OCI-LY1 (cell line): ENCODE measurements at regions not wholly inside any gene's neighbourhood (a gene's known extent, or its start where the extent isn't known, plus 50 kb on each side); places are given as distances from the start of the nearest gene placed in this dataset.

ENCODE experiments used
- H2AFZ ChIP-seq: fragments of 200-600 bp; sonication (generic), shearing (Covaris generic); 2 replicates; pipeline ENCODE4 v1.6.0; 2014; ENCODE audit warnings: antibody characterized with exemption, mild to moderate bottlenecking, low read length
- H3F3A ChIP-seq: fragments of 200-600 bp; sonication (generic), shearing (Covaris generic); 2 replicates; pipeline ENCODE4 v1.6.0; 2014; ENCODE audit warnings: mild to moderate bottlenecking, antibody characterized with exemption, low read length, moderate library complexity; ENCODE audit not compliant: insufficient read depth
- H3K27ac ChIP-seq: fragments of 200-600 bp; sonication (generic); 2 replicates; pipeline ENCODE4 v1.5.1; 2014; ENCODE audit warnings: low read length, mixed run types, mild to moderate bottlenecking, low read depth; ENCODE audit not compliant: poor library complexity, severe bottlenecking
- H3K27me3 ChIP-seq: fragments of 200-600 bp; sonication (generic); 2 replicates; pipeline ENCODE4 v1.6.0; 2014; ENCODE audit warnings: antibody characterized with exemption, mild to moderate bottlenecking, low read length, moderate library complexity; ENCODE audit not compliant: insufficient read depth
- H3K36me3 ChIP-seq: fragments of 200-600 bp; sonication (generic); 2 replicates; pipeline ENCODE4 v1.6.1; 2014; ENCODE audit warnings: mild to moderate bottlenecking, antibody characterized with exemption, low read length, moderate library complexity, mixed read lengths; ENCODE audit not compliant: insufficient read depth
- H3K4me1 ChIP-seq: fragments of 200-600 bp; sonication (generic); 2 replicates; pipeline ENCODE4 v1.5.1; 2014; ENCODE audit warnings: mild to moderate bottlenecking, low read length, moderate library complexity; ENCODE audit not compliant: insufficient read depth, severe bottlenecking
- H3K4me2 ChIP-seq: fragments of 200-600 bp; sonication (generic), shearing (Covaris generic); 2 replicates; pipeline ENCODE4 v1.6.1; 2014; ENCODE audit warnings: low read length
- H3K4me3 ChIP-seq: fragments of 200-600 bp; sonication (generic); 2 replicates; pipeline ENCODE4 v1.5.1; 2014; ENCODE audit warnings: low read length, low read depth, mild to moderate bottlenecking, mixed read lengths; ENCODE audit not compliant: poor library complexity, severe bottlenecking
- H3K79me2 ChIP-seq: fragments of 200-600 bp; shearing (Covaris generic); 2 replicates; pipeline ENCODE4 v1.6.1; 2016; ENCODE audit warnings: mixed run types, low read length, mixed read lengths; ENCODE audit not compliant: insufficient read depth
- H3K9ac ChIP-seq: fragments of 200-600 bp; sonication (generic), shearing (Covaris generic); 2 replicates; pipeline ENCODE4 v1.6.1; 2014; ENCODE audit warnings: mild to moderate bottlenecking, low read length, mixed read lengths
- H3K9me2 ChIP-seq: fragments of 200-600 bp; sonication (generic), shearing (Covaris generic); 2 replicates; pipeline ENCODE4 v1.6.1; 2014; ENCODE audit warnings: low read depth, mild to moderate bottlenecking, low read length, mixed read lengths
- H3K9me3 ChIP-seq: fragments of 200-600 bp; shearing (Covaris generic); 2 replicates; pipeline ENCODE4 v1.6.1; 2014; ENCODE audit warnings: low read length, mixed read lengths
- H4K20me1 ChIP-seq: fragments of 200-600 bp; sonication (generic), shearing (Covaris generic); 2 replicates; pipeline ENCODE4 v1.6.0; 2016; ENCODE audit warnings: mild to moderate bottlenecking, low read length; ENCODE audit not compliant: insufficient read depth
- EZH2 ChIP-seq: fragments of 200-600 bp; sonication (generic), shearing (Covaris generic); IDR thresholded peaks from 2 replicates; pipeline ENCODE4 v1.8.0; 2017; ENCODE audit warnings: borderline replicate concordance, mixed run types, mild to moderate bottlenecking, antibody characterized with exemption, low read length, moderate library complexity, mixed read lengths
- TF ChIP-seq, protein P1 (sequence below): fragments of 200-600 bp; sonication (generic), shearing (Covaris generic); IDR thresholded peaks from 2 replicates; pipeline ENCODE4 v1.5.1; 2017; ENCODE audit warnings: mild to moderate bottlenecking, antibody characterized with exemption, low read length, moderate library complexity, mixed read lengths

DNA sequence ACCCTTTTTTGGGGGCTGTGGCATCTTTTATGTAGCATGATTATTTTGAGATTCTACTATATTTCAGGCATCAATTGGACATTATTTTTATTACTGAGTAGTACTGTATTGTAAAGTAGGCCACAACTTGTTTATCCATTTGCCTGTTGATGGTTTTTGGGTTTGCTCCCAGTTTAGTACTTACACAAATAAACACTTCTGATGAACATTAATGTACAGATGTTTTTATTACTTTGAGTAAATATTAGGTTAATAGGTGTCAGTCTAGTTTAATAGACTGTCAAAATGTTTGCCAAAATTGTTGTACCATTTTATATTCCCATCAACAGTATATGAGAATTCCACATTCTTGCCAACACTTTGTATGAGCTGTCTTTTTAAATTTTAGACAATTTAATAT lies 214.9 kb upstream of the MAD2L1 start:
- no peaks in the 10 kb centered on the region for H3F3A ChIP-seq
- TF ChIP-seq, protein P1, sequence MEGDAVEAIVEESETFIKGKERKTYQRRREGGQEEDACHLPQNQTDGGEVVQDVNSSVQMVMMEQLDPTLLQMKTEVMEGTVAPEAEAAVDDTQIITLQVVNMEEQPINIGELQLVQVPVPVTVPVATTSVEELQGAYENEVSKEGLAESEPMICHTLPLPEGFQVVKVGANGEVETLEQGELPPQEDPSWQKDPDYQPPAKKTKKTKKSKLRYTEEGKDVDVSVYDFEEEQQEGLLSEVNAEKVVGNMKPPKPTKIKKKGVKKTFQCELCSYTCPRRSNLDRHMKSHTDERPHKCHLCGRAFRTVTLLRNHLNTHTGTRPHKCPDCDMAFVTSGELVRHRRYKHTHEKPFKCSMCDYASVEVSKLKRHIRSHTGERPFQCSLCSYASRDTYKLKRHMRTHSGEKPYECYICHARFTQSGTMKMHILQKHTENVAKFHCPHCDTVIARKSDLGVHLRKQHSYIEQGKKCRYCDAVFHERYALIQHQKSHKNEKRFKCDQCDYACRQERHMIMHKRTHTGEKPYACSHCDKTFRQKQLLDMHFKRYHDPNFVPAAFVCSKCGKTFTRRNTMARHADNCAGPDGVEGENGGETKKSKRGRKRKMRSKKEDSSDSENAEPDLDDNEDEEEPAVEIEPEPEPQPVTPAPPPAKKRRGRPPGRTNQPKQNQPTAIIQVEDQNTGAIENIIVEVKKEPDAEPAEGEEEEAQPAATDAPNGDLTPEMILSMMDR: no peak
- no peak for TF ChIP-seq EZH2
- no peak overlapping the region for H3K4me2 ChIP-seq
- no peaks in the 10 kb centered on the region for H3K9me3 ChIP-seq
- no peak overlapping the region for H2AFZ ChIP-seq
- H3K79me2 ChIP-seq: no peaks in the 10 kb centered on the region
- H3K27me3 ChIP-seq: no peaks in the 10 kb centered on the region
- no peak overlapping the region for H3K9ac ChIP-seq
- H3K9me2 ChIP-seq: no peaks in the 10 kb centered on the region
- H3K4me3 ChIP-seq: no peak overlapping the region
- H3K36me3 ChIP-seq: no peaks in the 10 kb centered on the region
- no peak overlapping the region for H3K27ac ChIP-seq
- no peaks in the 10 kb centered on the region for H4K20me1 ChIP-seq
- H3K4me1 ChIP-seq: no peaks in the 10 kb centered on the region

DNA sequence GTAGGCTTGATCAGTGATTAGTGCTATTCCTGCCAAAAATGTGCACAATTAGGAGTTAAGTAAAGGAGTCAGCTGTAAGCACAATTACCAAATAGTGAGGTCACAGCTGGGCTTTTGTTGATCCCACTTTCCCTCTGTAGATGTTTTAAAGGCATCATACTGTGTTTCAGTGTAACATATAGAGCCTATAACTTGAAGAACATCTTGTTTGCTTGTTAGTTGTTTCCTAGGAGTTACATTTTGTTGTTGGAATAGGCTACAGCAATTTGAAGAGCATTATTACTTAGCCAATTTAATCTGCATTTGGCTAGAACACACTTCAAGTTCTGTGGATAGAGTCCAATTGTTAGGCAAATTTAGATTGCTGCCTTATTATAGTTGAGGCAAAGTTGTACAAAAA lies 210.7 kb upstream of the MAD2L1 start:
- H3K36me3 ChIP-seq: no peaks in the 10 kb centered on the region
- no peak for TF ChIP-seq EZH2
- TF ChIP-seq, protein P1: no peak
- no peaks in the 10 kb centered on the region for H3F3A ChIP-seq
- no peak overlapping the region for H3K27ac ChIP-seq
- no peaks in the 10 kb centered on the region for H3K79me2 ChIP-seq
- H4K20me1 ChIP-seq: no peaks in the 10 kb centered on the region
- no peaks in the 10 kb centered on the region for H3K27me3 ChIP-seq
- H3K4me2 ChIP-seq: no peak overlapping the region
- H3K9ac ChIP-seq: no peak overlapping the region
- no peaks in the 10 kb centered on the region for H3K9me3 ChIP-seq
- no peak overlapping the region for H3K4me3 ChIP-seq
- H3K4me1 ChIP-seq: no peaks in the 10 kb centered on the region
- H2AFZ ChIP-seq: no peak overlapping the region
- no peaks in the 10 kb centered on the region for H3K9me2 ChIP-seq

DNA sequence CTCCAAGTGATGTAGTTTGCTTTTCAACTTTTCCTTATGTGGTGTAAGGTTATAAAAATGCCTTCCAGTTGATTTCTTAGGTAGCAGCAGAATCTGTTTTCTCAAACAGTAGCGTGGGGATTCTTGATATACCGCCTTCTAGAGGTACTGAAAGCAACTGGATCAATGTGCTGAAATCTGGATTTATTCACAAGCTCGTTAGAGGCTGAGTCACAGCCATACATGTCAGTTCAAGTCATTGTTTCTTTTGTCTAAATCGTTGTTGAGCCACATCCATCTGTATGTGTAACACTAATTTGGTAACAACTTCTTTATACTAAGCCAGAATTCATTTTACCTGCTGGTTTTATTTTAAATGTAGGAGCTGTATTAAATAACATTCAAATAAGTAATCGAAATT lies 200.0 kb upstream of the MAD2L1 start:
- Histone ChIP-seq H3K4me1 (no peaks in the 10 kb centered on the region), H3K4me3 (no peak overlapping the region), H3K27ac (no peak overlapping the region), H3K36me3 (no peaks in the 10 kb centered on the region), H3K4me2 (no peak overlapping the region), H3K9me2 (no peaks in the 10 kb centered on the region), H3K9me3 (no peaks in the 10 kb centered on the region), H3K79me2 (no peaks in the 10 kb centered on the region), H4K20me1 (no peaks in the 10 kb centered on the region), H3K9ac (no peak overlapping the region), H2AFZ (no peak overlapping the region), H3F3A (no peaks in the 10 kb centered on the region), H3K27me3 (no peaks in the 10 kb centered on the region)
- TF ChIP-seq, protein P1: no peak
- no peak for TF ChIP-seq EZH2
